ENCODE measurements at regions not wholly inside any gene's neighbourhood (a gene's known extent, or its start where the extent isn't known, plus 50 kb on each side); places are given as distances from the start of the nearest gene placed in this dataset.

DNA sequence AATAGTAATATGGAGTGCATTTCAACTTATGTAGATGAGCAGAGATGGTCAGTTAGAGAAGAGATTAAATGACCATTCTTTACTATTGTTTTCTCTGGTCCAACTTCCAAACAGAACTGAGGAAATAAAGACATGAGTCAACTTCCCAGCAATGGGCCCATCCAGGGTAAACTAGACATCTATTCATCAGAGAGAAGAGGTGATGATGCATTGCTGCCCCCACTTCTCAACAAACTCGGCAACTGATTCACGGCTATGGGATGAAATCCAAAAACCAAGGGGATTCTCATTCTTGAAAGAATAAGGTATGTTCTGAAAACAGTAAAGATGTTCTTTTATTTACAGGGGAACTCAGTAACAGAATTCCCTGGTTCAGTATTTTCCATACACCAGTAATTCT lies 190.7 kb downstream of the RDH14 start:
- Histone ChIP-seq H3K9me3 (no peaks in the 10 kb centered on the region), H3K27ac (no peak overlapping the region), H3K36me3 (ENCODE audit: low read depth, missing control alignments) (no peaks in the 10 kb centered on the region), H3K4me3 (no peak overlapping the region), H3K4me1 (no peaks in the 10 kb centered on the region), H3K27me3 (no peaks in the 10 kb centered on the region)
- no peak for DNase-seq
- TF ChIP-seq CTCF (IDR thresholded peaks at IDR 0.05) (no peak), POLR2A (IDR thresholded peaks at IDR 0.05) (no peak)
- intact Hi-C loops (cut with DNase I; ENCODE audit: low total_unique reads): no loop called here
- WGBS, 2 donors: 93 to 95% methylated on average over 2 of the region's 2 CpGs

GRCh38 chr2:18368008-18368407 lies 192.4 kb downstream of the RDH14 start:
- no peaks in the 10 kb centered on the region for H3K27me3 ChIP-seq
- no peaks in the 10 kb centered on the region for H3K9me3 ChIP-seq
- intact Hi-C loops (cut with DNase I; ENCODE audit: low total_unique reads): no loop called here
- WGBS, 2 donors: 66 to 82% methylated on average over 2 of the region's 2 CpGs
- no peaks in the 10 kb centered on the region for H3K4me1 ChIP-seq
- no peak overlapping the region for H3K4me3 ChIP-seq
- no peaks in the 10 kb centered on the region for H3K36me3 ChIP-seq (ENCODE audit: low read depth, missing control alignments)
- DNase-seq: no peak
- H3K27ac ChIP-seq: no peak overlapping the region
- TF ChIP-seq CTCF (IDR thresholded peaks at IDR 0.05) (no peak), POLR2A (IDR thresholded peaks at IDR 0.05) (no peak)

DNA sequence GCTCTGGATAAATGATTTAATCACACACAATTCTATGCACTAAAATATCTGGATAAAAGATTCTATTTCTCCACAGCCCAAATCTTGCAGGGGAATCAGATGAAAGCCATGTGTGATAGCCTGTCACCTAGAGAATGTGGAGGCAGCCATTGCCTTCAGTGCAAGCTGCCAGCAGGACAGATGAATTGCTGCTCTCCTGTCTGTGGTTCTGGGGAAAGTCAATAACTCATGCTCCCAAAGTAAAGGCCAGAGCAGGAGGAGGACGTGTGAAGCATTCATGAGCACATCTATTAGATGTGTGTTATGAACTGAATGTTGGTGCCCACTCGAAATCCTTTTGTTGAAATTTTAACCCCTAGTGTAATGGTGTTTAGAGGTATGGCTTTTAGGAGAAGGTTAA lies 195.1 kb downstream of the RDH14 start:
- H3K36me3 ChIP-seq (ENCODE audit: low read depth, missing control alignments): no peaks in the 10 kb centered on the region
- intact Hi-C loops (cut with DNase I; ENCODE audit: low total_unique reads): no loop called here
- no peak overlapping the region for H3K27ac ChIP-seq
- no peak overlapping the region for H3K4me3 ChIP-seq
- no peak for DNase-seq
- H3K4me1 ChIP-seq: no peaks in the 10 kb centered on the region
- H3K27me3 ChIP-seq: no peaks in the 10 kb centered on the region
- no peaks in the 10 kb centered on the region for H3K9me3 ChIP-seq
- WGBS, 2 donors: 72 to 88% methylated on average over 2 of the region's 2 CpGs
- no peak for TF ChIP-seq POLR2A (IDR thresholded peaks at IDR 0.05)
- no peak for TF ChIP-seq CTCF (IDR thresholded peaks at IDR 0.05)

DNA sequence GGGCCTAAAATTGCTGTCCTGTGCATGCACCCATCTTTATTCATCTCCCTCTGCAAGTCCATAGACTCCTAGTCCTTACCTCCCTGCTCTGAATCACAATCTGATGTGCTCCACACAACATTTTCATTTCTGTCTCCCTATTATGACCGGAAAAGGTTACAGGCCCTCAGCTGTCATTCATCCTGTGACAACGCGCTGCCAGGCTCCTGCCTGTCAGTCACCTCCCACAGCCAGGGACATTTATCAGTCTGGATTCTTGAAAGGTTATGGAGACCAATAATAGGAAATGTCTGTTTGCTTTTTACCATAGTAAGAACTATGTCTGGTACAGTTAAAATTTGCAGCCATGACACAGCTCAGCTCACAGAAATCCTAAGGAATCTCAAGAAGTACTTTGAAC lies 197.1 kb downstream of the RDH14 start:
- no peaks in the 10 kb centered on the region for H3K4me1 ChIP-seq
- TF ChIP-seq CTCF (IDR thresholded peaks at IDR 0.05): no peak
- TF ChIP-seq POLR2A (IDR thresholded peaks at IDR 0.05): no peak
- H3K9me3 ChIP-seq: no peaks in the 10 kb centered on the region
- intact Hi-C loops (cut with DNase I; ENCODE audit: low total_unique reads): no loop called here
- no peak overlapping the region for H3K27ac ChIP-seq
- H3K27me3 ChIP-seq: no peaks in the 10 kb centered on the region
- 40 to 77% methylated on average over 3 of the region's 3 CpGs for WGBS, 2 donors
- no peak for DNase-seq
- no peaks in the 10 kb centered on the region for H3K36me3 ChIP-seq (ENCODE audit: low read depth, missing control alignments)
- H3K4me3 ChIP-seq: no peak overlapping the region

- DNase-seq: no peak
- WGBS, 2 donors: 90 to 97% methylated on average over 1 of the region's 1 CpG
- no peaks in the 10 kb centered on the region for H3K4me1 ChIP-seq
- intact Hi-C loops (cut with DNase I; ENCODE audit: low total_unique reads): no loop called here
- H3K27me3 ChIP-seq: no peaks in the 10 kb centered on the region
- no peak overlapping the region for H3K4me3 ChIP-seq
- no peaks in the 10 kb centered on the region for H3K36me3 ChIP-seq (ENCODE audit: low read depth, missing control alignments)
- no peak for TF ChIP-seq CTCF (IDR thresholded peaks at IDR 0.05)
- TF ChIP-seq POLR2A (IDR thresholded peaks at IDR 0.05): no peak
- H3K9me3 ChIP-seq: no peaks in the 10 kb centered on the region
- H3K27ac ChIP-seq: no peak overlapping the region
These were observed 197.8 kb downstream of the RDH14 start for GRCh38 chr2:18362696-18363095.

All from testis (tissue), 2 donors.